K562 (cell line): ENCODE measurements at regions not wholly inside any gene's neighbourhood (a gene's known extent, or its start where the extent isn't known, plus 50 kb on each side); places are given as distances from the start of the nearest gene placed in this dataset.

Experiments
- ARID1B ChIP-seq: fragments of 450-650 bp; IDR thresholded peaks from 2 replicates; pipeline ENCODE4 v1.6.1; 2016; ENCODE audit warnings: antibody characterized with exemption, mild to moderate bottlenecking, inconsistent platforms
- CBFA2T2 ChIP-seq: fragments of 450-650 bp; conservative IDR thresholded peaks from 2 replicates; pipeline ENCODE4 v1.6.1; 2017; ENCODE audit warnings: mild to moderate bottlenecking
- FOXJ2 ChIP-seq: fragments of 200-800 bp; sonication (Bioruptor generic); IDR thresholded peaks from 2 replicates; pipeline ENCODE4 v1.6.1; 2016; ENCODE audit warnings: missing genetic modification characterization, missing compliant biosample characterization
- HDAC8 ChIP-seq: fragments of 450-650 bp; IDR thresholded peaks from 2 replicates; pipeline ENCODE4 v1.6.1; 2016; ENCODE audit warnings: mild to moderate bottlenecking, missing genetic modification characterization, moderate library complexity, missing compliant biosample characterization
- MAFK ChIP-seq: IDR thresholded peaks from 2 replicates; pipeline ENCODE4 v1.6.1; 2011; ENCODE audit warnings: low read length, improper control_type of control experiment
- NCOA1 ChIP-seq: fragments of 450-650 bp; IDR thresholded peaks from 2 replicates; pipeline ENCODE4 v1.6.1; 2016; ENCODE audit warnings: low read depth
- NFIX ChIP-seq: fragments of 250-450 bp; sonication (Bioruptor Pico); IDR thresholded peaks from 2 replicates; pipeline ENCODE4 v1.4.0; 2020; ENCODE audit warnings: low read depth, mild to moderate bottlenecking, moderate library complexity
- NR2C1 ChIP-seq, 2 experiments: fragments of 450-650 bp; IDR thresholded peaks; 2 replicates each; pipeline ENCODE4 v1.6.1; 2017; ENCODE audit warnings: mild to moderate bottlenecking in 2 of 2, antibody characterized with exemption in 1 of 2, inconsistent platforms in 1 of 2, missing compliant biosample characterization in 1 of 2, missing genetic modification characterization in 1 of 2
- POLR2H ChIP-seq: IDR thresholded peaks from 2 replicates; pipeline ENCODE4 v1.6.1; 2016; ENCODE audit warnings: missing genetic modification characterization, low read depth, mild to moderate bottlenecking, control low read depth, missing compliant biosample characterization, moderate library complexity
- RBM15 ChIP-seq: fragments of 200-400 bp; formaldehyde crosslinking; IDR thresholded peaks from 2 replicates; pipeline ENCODE4 v1.6.1; 2018; ENCODE audit warnings: mild to moderate bottlenecking, low read length, moderate library complexity; ENCODE audit not compliant: insufficient read depth
- SP2 ChIP-seq: IDR thresholded peaks from 2 replicates; pipeline ENCODE4 v1.6.1; 2011; ENCODE audit warnings: mild to moderate bottlenecking, low read depth, low read length, moderate library complexity; ENCODE audit not compliant: poor library complexity, severe bottlenecking; ENCODE audit errors: extremely low read depth
- STAG1 ChIP-seq: sonication (generic); formaldehyde crosslinking; IDR thresholded peaks from 2 replicates; pipeline ENCODE4 v1.5.0; 2020; ENCODE audit warnings: missing genetic modification reagents, borderline replicate concordance
- STAT6 ChIP-seq: sonication (generic); formaldehyde crosslinking; IDR thresholded peaks from 2 replicates; pipeline ENCODE4 v1.8.1; 2023; ENCODE audit warnings: mild to moderate bottlenecking, missing genetic modification reagents
- TAF7 ChIP-seq: fragments of 450-650 bp; IDR thresholded peaks from 2 replicates; pipeline ENCODE4 v1.6.1; 2016; ENCODE audit warnings: missing genetic modification characterization, missing compliant biosample characterization
- TCF3 ChIP-seq: sonication (generic); formaldehyde crosslinking; IDR thresholded peaks from 2 replicates; pipeline ENCODE4 v1.4.0; 2020; ENCODE audit warnings: mild to moderate bottlenecking, missing genetic modification reagents
- ZNF696 ChIP-seq: fragments of 250-450 bp; sonication (Bioruptor Pico); conservative IDR thresholded peaks from 2 replicates; pipeline ENCODE4 v1.4.0; 2020; ENCODE audit warnings: mild to moderate bottlenecking, moderate library complexity
- ZNF830 ChIP-seq: fragments of 250-450 bp; sonication (Bioruptor Pico); IDR thresholded peaks from 2 replicates; pipeline ENCODE4 v1.5.0; 2021; ENCODE audit warnings: mild to moderate bottlenecking
- TF ChIP-seq, protein P1 (sequence below): sonication (generic); formaldehyde crosslinking; IDR thresholded peaks from 2 replicates; pipeline ENCODE4 v1.8.1; 2023; ENCODE audit warnings: mild to moderate bottlenecking, missing genetic modification reagents, moderate library complexity
- TF ChIP-seq, protein P2 (sequence below): fragments of 450-650 bp; formaldehyde crosslinking; IDR thresholded peaks from 2 replicates; pipeline ENCODE4 v1.4.0; 2022; ENCODE audit warnings: missing genetic modification characterization
- TF ChIP-seq, protein P3 (sequence below), 2 experiments: IDR thresholded peaks; 2 replicates each; pipeline ENCODE4 v1.6.1; 2012; ENCODE audit warnings: improper control_type of control experiment in 2 of 2, low read depth in 2 of 2, low read length in 2 of 2, borderline replicate concordance in 1 of 2

GRCh38 chr4:98728433-98728832 is 70.0 kb upstream of the TSPAN5 start (continued):
- TF ChIP-seq NR2C1 (IDR thresholded peaks at IDR 0.05) (no peak), NR2C1 (tag; IDR thresholded peaks at IDR 0.05) (no peak), NCOA1 (no peak), ARID1B (peak; percentile 79), ZNF696 (CRISPR knock-in tag) (no peak), STAG1 (CRISPR knock-in tag) (no peak), RBM15 (no peak), NFIX (no peak), CBFA2T2 (peak; percentile 53), TAF7 (tag) (no peak), ZNF830 (CRISPR knock-in tag) (no peak), STAT6 (CRISPR knock-in tag) (no peak), MAFK (no peak), SP2 (no peak), POLR2H (tag) (no peak), TCF3 (CRISPR knock-in tag) (peak; percentile 69; the same call in 1 of the 2 replicates), FOXJ2 (tag) (no peak), HDAC8 (tag) (no peak)
- TF ChIP-seq, protein P1, sequence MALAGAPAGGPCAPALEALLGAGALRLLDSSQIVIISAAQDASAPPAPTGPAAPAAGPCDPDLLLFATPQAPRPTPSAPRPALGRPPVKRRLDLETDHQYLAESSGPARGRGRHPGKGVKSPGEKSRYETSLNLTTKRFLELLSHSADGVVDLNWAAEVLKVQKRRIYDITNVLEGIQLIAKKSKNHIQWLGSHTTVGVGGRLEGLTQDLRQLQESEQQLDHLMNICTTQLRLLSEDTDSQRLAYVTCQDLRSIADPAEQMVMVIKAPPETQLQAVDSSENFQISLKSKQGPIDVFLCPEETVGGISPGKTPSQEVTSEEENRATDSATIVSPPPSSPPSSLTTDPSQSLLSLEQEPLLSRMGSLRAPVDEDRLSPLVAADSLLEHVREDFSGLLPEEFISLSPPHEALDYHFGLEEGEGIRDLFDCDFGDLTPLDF (CRISPR knock-in tag): no peak
- TF ChIP-seq, protein P2, sequence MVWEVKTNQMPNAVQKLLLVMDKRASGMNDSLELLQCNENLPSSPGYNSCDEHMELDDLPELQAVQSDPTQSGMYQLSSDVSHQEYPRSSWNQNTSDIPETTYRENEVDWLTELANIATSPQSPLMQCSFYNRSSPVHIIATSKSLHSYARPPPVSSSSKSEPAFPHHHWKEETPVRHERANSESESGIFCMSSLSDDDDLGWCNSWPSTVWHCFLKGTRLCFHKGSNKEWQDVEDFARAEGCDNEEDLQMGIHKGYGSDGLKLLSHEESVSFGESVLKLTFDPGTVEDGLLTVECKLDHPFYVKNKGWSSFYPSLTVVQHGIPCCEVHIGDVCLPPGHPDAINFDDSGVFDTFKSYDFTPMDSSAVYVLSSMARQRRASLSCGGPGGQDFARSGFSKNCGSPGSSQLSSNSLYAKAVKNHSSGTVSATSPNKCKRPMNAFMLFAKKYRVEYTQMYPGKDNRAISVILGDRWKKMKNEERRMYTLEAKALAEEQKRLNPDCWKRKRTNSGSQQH (CRISPR knock-in tag): no peak
- TF ChIP-seq, protein P3, sequence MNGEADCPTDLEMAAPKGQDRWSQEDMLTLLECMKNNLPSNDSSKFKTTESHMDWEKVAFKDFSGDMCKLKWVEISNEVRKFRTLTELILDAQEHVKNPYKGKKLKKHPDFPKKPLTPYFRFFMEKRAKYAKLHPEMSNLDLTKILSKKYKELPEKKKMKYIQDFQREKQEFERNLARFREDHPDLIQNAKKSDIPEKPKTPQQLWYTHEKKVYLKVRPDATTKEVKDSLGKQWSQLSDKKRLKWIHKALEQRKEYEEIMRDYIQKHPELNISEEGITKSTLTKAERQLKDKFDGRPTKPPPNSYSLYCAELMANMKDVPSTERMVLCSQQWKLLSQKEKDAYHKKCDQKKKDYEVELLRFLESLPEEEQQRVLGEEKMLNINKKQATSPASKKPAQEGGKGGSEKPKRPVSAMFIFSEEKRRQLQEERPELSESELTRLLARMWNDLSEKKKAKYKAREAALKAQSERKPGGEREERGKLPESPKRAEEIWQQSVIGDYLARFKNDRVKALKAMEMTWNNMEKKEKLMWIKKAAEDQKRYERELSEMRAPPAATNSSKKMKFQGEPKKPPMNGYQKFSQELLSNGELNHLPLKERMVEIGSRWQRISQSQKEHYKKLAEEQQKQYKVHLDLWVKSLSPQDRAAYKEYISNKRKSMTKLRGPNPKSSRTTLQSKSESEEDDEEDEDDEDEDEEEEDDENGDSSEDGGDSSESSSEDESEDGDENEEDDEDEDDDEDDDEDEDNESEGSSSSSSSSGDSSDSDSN (IDR thresholded peaks at IDR 0.05; ENCODE audit: borderline replicate concordance in 1 of 2, low read depth in 2 of 2, low read length in 2 of 2): no peak
